Prostate gland (tissue), 2 donors: ENCODE measurements at regions not wholly inside any gene's neighbourhood (a gene's known extent, or its start where the extent isn't known, plus 50 kb on each side); places are given as distances from the start of the nearest gene placed in this dataset.

ENCODE experiments used
- POLR2A ChIP-seq: fragments of 450-650 bp; IDR thresholded peaks from one replicate; pipeline ENCODE4 v1.6.1; 2016; ENCODE audit warnings: antibody characterized with exemption, mild to moderate bottlenecking
- POLR2AphosphoS5 ChIP-seq: sonication (generic); formaldehyde crosslinking; IDR thresholded peaks from one replicate; pipeline ENCODE4 v1.6.1; 2017; ENCODE audit warnings: antibody characterized with exemption
- TF ChIP-seq, protein P1 (sequence below), 4 experiments: fragments of 200-600 bp in 2 of 4; fragments of 450-650 bp in 2 of 4; sonication (generic) in 2 of 4; IDR thresholded peaks; 1 replicate in 3 of 4; 2 replicates in 1 of 4; pipeline ENCODE4 v1.5.1; 2016 to 2019; ENCODE audit warnings: antibody characterized with exemption in 4 of 4, mild to moderate bottlenecking in 2 of 4, moderate library complexity in 2 of 4

DNA sequence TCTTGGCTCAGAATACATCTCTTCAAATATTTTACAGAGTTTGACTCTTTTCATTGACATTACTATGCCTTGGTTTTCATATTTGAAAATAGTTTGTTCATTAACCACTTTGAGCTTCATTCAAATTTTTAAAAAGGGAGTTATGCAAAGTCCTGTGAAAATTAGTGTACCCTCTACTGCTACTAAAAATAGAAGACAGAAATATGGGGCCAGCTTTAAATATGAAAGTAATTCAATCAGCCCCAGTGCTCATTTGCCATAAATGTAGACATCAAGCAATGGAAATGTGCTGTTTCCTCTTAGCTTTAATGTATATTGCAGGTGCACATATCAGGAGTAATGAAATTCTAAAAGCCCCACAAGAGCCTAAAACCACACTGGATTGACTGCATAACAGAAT, 218.7 kb downstream of the SPATA18 start:
- TF ChIP-seq, protein P1, sequence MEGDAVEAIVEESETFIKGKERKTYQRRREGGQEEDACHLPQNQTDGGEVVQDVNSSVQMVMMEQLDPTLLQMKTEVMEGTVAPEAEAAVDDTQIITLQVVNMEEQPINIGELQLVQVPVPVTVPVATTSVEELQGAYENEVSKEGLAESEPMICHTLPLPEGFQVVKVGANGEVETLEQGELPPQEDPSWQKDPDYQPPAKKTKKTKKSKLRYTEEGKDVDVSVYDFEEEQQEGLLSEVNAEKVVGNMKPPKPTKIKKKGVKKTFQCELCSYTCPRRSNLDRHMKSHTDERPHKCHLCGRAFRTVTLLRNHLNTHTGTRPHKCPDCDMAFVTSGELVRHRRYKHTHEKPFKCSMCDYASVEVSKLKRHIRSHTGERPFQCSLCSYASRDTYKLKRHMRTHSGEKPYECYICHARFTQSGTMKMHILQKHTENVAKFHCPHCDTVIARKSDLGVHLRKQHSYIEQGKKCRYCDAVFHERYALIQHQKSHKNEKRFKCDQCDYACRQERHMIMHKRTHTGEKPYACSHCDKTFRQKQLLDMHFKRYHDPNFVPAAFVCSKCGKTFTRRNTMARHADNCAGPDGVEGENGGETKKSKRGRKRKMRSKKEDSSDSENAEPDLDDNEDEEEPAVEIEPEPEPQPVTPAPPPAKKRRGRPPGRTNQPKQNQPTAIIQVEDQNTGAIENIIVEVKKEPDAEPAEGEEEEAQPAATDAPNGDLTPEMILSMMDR (IDR thresholded peaks at IDR 0.05): no peak
- TF ChIP-seq POLR2A: no peak
- TF ChIP-seq POLR2AphosphoS5: no peak
